ENCODE measurements at regions not wholly inside any gene's neighbourhood (a gene's known extent, or its start where the extent isn't known, plus 50 kb on each side); places are given as distances from the start of the nearest gene placed in this dataset.

GRCh38 chr4:123893011-123893981 is 496.7 kb downstream of the SPRY1 start:
- ATAC-seq = no peak
- Mint-ChIP-seq H3K27me3 (ENCODE audit: low read depth in 2 of 2) (peaks cover 0 to 2% of the 10 kb centered on the region in 2 donors), H3K4me1 (no peaks in the 10 kb centered on the region), H3K36me3 (no peaks in the 10 kb centered on the region), H3K27ac (no peak overlapping the region), H3K4me3 (no peak overlapping the region), H3K9me3 (peaks cover 0 to 2% of the 10 kb centered on the region in 2 donors)
- 76% methylated on average over 7 of the region's 9 CpGs for WGBS (ENCODE audit: insufficient coverage)
- Histone ChIP-seq H3K27me3 (ENCODE audit: control insufficient read depth, insufficient read depth, low read length) (no peaks in the 10 kb centered on the region), H3K27ac (ENCODE audit: low read length) (no peak overlapping the region), H3K36me3 (ENCODE audit: control insufficient read depth, insufficient read depth, low read length) (no peaks in the 10 kb centered on the region), H3K4me3 (ENCODE audit: low read length) (no peak overlapping the region), H3K4me1 (ENCODE audit: control insufficient read depth, insufficient read depth, low read length) (no peaks in the 10 kb centered on the region), H3K9me3 (ENCODE audit: control insufficient read depth, insufficient read depth, low read length) (no peaks in the 10 kb centered on the region)
- no peak for DNase-seq
- no peak for TF ChIP-seq CTCF (IDR thresholded peaks at IDR 0.05)
- intact Hi-C loops (cut with micrococcal nuclease) = no loop called here

GRCh38 chr4:123896446-123897071 is 500.0 kb downstream of the SPRY1 start:
- Histone ChIP-seq H3K27me3 (ENCODE audit: control insufficient read depth, insufficient read depth, low read length) (no peaks in the 10 kb centered on the region), H3K36me3 (ENCODE audit: control insufficient read depth, insufficient read depth, low read length) (no peaks in the 10 kb centered on the region), H3K27ac (ENCODE audit: low read length) (no peak overlapping the region), H3K9me3 (ENCODE audit: control insufficient read depth, insufficient read depth, low read length) (no peaks in the 10 kb centered on the region), H3K4me3 (ENCODE audit: low read length) (no peak overlapping the region), H3K4me1 (ENCODE audit: control insufficient read depth, insufficient read depth, low read length) (no peaks in the 10 kb centered on the region)
- no peaks in the 10 kb centered on the region for H3K4me1 Mint-ChIP-seq
- peaks cover 0 to 2% of the 10 kb centered on the region in 2 donors for H3K9me3 Mint-ChIP-seq
- TF ChIP-seq CTCF (IDR thresholded peaks at IDR 0.05) = no peak
- H3K4me3 Mint-ChIP-seq = no peak overlapping the region
- no peak overlapping the region for H3K27ac Mint-ChIP-seq
- peaks cover 0 to 2% of the 10 kb centered on the region in 2 donors for H3K27me3 Mint-ChIP-seq (ENCODE audit: low read depth in 2 of 2)
- ATAC-seq (no peak), DNase-seq (no peak)
- intact Hi-C loops (cut with micrococcal nuclease) = no loop called here
- H3K36me3 Mint-ChIP-seq = no peaks in the 10 kb centered on the region

DNA sequence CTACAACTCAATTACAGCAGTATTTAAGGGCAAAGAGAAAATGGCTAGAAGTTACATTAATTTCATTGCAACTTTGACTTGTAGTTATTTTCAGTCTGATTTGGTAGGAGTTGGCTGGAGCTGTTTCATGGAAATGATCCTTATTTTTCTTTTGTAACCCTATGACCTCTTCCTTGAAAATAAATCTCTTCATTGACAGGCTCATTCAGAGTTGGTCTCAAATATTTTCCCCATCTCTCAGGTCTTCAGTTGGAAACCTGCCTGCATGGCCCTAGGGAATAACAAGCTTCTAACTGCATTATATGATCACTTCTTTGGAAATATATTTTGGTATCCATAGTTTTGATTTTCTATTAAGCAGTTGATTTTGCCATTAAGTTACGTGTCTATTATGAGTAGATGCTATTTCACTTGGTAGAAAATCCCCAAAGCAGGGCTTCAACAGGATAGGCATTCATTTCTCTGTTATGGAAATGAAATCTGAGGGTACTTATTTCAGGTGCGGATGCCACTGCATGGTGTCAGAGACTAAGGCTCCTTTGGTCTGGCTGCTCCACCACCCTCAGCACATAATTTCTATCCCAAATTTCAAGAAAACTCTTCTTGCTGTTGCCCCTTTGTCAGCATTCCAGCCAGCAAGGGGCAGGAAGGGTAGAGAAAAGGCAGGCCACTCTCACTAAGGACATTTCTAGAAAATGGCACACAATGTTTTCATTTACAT is 502.5 kb downstream of the SPRY1 start:
- DNase-seq = no peak
- H3K9me3 ChIP-seq (ENCODE audit: control insufficient read depth, insufficient read depth, low read length) = no peaks in the 10 kb centered on the region
- Mint-ChIP-seq H3K9me3 (peaks cover 0 to 2% of the 10 kb centered on the region in 2 donors), H3K4me3 (no peak overlapping the region), H3K27me3 (ENCODE audit: low read depth in 2 of 2) (peaks cover 0 to 2% of the 10 kb centered on the region in 2 donors), H3K36me3 (no peaks in the 10 kb centered on the region), H3K4me1 (no peaks in the 10 kb centered on the region), H3K27ac (no peak overlapping the region)
- WGBS (ENCODE audit: insufficient coverage) = 81% methylated on average over 2 of the region's 2 CpGs
- ATAC-seq = no peak
- H3K27me3 ChIP-seq (ENCODE audit: control insufficient read depth, insufficient read depth, low read length) = no peaks in the 10 kb centered on the region
- no peaks in the 10 kb centered on the region for H3K4me1 ChIP-seq (ENCODE audit: control insufficient read depth, insufficient read depth, low read length)
- no peaks in the 10 kb centered on the region for H3K36me3 ChIP-seq (ENCODE audit: control insufficient read depth, insufficient read depth, low read length)
- no peak for TF ChIP-seq CTCF (IDR thresholded peaks at IDR 0.05)
- intact Hi-C loops (cut with micrococcal nuclease) = no loop called here
- no peak overlapping the region for H3K27ac ChIP-seq (ENCODE audit: low read length)
- no peak overlapping the region for H3K4me3 ChIP-seq (ENCODE audit: low read length)
